NCI-H526 (cell line): ENCODE measurements at regions not wholly inside any gene's neighbourhood (a gene's known extent, or its start where the extent isn't known, plus 50 kb on each side); places are given as distances from the start of the nearest gene placed in this dataset.
"Not testable (repeated sequence)": the region's sequence is repeated elsewhere in the genome, so short reads cannot be mapped to it uniquely, and the experiment has no call there.

Experiments
- DNase-seq, 2 experiments: peaks; one replicate each; lab custom pipeline; 2025; lab: John Stamatoyannopoulos, UW

DNA sequence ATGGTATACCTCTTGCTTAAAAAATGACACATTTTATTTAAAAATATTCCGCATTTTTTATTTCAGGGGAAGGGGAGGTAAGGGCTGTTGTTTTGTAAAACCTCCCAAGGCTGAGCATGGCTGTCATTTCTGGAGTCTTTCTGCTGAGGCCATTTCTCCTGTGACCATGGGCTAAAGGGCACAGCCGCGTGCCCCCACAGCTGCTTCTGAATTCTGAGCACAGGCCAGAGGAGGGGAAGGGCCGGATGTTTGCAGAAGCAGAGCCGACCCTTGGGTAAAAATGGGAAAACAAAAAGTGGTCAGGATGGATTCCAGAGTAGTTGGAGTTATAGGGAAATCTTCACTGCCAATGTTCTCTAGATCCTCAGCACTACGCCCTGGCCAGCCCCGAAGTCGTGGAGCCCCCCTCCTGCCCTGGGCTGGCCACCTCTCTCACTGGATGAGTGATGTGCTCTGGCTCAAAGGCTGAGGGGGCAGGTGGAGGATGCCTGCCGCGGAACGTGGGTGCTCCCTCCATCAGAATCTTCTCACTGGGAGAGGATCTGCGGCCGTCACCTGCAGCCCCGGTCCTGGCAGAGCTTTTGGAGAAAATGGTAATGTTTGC, 131.3 kb upstream of the ZEB1 start:
- DNase-seq: no peak

DNA sequence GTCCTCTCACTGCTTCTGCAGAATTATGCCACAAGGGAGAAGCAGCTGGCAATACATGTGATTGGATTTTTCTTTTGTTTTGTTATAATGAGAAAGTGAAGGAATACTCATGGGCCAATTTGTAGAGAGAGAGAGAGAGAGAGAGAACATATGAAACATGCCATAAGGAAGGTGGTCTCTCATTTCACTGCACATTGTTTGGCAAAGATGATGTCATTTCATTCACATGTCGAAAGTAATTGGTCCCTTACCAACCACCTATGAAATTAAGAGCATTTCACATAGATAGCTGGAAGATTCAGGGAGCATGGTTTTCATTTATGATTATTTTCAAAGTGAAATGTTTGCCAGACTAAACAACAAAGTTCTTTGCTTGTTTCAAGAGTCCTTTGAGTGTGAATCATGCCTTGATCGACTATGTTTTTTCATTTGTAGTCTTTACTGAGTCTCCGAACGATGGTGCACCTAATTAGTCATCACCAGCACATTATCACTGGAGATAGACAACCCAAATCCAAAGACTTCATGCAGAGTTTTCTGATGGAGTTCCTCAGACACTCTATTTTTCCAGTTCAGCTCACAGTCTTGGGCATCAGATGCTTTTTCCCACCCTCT, 130.1 kb upstream of the ZEB1 start:
- no peak for DNase-seq

DNA sequence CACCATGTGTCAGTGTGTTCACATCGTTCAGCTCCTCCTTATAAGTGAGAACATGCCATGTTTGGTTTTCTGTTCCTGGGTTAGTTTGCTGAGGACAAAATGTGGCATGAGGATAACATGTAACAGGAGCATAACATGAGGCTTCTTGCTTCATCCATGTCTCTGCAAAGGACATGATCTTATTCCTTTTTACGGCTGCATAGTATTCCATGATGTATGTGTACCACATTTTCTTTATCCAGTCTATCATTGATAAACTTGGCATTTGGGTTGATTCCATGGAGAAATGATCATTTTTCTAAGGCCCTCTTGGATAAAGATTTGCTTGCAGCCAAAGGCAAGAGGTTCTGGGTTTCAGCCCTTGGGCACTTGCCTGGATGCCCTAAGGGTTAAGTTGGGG, 128.5 kb upstream of the ZEB1 start:
- DNase-seq: no peak

DNA sequence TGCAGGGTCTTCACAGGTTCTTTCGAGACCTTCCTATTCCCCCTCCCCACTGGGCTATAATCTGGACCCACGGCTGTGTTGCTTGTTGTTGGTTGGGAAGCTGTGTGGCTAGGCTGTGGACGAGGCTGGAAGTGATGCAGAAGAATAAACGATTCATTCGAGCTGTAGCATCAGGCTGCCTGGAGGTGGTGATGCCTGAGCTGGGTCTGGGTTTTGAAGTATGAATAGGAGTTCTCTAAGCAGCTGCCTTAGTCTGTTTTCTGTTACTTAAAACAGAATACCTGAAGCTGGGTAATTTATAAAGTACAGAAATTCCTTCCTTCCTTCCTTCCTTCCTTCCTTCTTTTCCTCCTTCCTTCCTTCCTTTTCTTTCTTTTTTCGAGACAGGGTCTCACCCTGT, 126.5 kb upstream of the ZEB1 start:
- no peak for DNase-seq

DNA sequence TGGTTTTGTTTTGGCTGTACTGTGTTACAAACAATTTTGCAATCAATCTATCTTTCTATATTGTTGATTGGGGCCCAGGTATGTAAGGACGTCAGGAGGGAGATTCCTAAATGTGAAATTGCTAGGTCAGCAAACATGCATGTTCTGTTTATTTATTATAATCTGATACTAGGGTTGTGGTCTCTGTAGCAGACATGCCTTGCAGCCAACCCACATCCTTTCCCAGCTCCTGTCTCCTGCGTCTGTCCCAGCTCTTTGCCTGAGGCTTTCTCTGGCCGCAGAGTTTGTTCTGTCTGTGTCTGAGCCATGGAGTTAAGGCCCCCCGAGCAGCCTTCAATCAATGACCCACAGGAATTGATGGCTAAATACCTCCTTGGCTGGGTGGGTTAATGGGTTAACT, 124.0 kb upstream of the ZEB1 start:
- no peak for DNase-seq

DNA sequence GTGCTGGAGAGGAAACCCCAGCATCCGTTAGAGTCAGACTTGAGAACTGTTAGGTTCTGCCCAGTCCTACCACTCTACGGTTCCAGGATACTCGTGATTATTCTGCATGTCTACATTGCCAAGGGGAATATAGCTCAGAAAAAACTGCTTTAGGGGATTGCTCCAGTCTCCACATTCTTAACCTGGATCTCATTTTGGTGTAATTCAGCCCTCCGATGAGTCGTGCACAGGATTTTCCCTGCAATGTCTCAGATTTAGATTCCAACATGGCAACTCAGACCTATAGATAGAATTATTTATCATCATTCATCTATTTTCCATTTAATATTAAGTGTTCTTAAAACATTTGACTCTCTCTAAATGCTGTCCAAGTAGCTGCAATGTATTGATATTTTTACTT, 121.1 kb upstream of the ZEB1 start:
- DNase-seq: no peak

DNA sequence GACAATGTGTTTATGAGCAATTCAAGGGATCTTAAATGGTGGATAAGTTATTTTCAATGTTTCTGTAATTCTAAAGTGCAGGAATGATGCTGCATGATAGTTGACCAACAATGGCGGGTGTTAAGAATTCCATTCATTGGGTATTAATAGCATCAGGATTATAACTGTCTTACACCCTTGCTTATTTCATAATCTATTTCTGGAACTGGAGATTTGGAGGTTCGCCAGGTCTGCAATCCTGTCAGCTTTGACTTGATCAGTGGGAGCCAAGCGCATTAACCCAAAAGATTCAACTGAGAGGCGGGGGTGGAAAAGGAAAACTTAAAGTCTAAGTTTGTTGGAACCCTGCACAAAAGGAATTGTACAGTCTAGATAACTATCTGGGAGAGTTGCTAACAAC, 114.9 kb upstream of the ZEB1 start:
- no peak for DNase-seq

DNA sequence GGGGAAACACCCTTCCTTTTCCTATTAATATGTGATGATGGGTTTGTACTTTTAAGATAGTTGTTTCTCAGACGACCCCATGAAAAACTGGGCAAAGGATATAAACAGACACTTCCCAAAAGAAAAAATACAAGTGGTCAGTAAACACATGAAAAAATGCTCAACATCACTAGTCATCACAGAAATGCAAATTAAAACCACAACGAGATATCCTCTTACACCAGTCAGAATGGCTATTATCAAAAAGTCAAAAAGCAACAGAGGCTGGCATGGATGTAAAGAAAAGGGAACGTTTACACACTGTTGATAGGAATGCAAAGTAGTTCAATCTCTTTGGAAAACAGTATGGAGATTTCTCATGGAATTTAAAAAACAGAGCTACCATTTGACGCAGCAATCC, 111.4 kb upstream of the ZEB1 start:
- DNase-seq: peak; percentile 46 to 49

DNA sequence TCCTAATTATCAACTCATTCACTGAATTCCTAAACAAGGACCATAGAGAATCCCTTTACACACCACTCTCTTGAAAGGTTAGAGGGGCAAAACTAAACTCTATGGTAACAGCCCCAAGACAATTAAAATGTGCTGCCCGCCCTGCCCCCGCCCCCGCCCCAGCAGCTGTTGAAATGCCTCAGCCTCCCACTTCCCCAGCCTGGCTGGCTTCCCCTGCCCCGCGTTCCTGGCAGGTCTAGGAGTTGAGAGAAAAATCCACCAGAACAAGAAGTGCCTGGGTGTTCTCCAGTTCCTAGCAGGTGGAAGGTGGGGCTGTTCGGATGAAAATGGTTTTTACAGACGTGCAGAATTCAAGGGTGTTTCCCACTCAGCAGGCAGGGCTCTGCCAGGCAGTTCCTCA, 109.5 kb upstream of the ZEB1 start:
- DNase-seq: no peak

DNA sequence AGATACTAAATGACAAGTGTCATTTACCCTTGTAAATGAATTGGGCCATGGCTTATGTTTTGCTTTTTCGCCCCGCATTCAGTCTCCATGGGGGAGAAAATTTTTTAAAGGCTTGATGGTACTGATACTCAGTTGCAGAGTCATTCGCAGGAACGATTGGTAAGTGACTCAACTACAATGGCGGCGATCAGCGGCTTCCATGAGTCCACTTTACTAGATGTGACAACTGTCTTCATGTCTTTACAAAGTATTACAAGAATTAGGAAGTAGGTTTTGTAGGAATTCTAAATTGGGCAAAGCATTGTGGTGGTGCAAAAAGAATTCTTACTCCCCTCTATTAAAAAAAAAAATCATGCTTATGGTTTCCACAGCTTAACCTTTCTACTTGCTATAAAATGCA, 108.8 kb upstream of the ZEB1 start:
- no peak for DNase-seq

DNA sequence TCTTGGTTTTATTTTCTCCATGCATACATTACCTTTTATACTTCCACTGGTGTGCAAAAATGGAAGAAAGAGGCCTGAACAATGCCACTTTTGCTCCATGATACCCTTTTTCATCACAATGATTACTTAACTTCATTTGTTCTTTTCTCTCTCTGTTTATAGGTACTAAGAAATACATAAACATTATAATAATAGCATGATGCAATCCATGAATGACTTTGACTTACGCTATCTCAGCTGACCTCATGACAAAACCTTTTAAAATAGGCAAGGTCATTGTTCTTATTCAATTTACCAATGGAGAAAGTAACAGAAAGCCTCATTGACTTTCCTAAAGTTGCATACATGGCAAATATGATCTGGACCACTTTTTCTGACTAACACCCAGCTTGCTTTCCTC, 105.1 kb upstream of the ZEB1 start:
- no peak for DNase-seq

DNA sequence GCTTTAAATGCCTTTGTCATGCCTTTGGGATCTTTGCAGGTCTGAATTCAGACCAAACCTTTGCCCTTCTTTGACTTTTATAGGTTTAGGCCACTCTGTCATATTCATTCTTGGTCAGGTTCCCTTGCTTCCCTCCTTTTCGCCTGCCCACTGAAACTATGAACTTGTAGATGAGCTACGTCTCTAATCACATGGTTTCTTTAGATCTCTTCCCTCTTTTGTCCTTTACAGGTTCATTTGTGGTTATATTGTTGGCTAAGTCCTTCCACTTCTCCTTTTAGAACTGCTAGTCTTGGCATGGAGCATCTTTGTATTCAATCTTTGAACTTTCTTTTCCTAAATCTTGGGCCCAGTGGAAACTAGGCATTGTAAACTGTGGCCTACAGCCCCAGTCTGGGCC, 104.0 kb upstream of the ZEB1 start:
- no peak for DNase-seq

DNA sequence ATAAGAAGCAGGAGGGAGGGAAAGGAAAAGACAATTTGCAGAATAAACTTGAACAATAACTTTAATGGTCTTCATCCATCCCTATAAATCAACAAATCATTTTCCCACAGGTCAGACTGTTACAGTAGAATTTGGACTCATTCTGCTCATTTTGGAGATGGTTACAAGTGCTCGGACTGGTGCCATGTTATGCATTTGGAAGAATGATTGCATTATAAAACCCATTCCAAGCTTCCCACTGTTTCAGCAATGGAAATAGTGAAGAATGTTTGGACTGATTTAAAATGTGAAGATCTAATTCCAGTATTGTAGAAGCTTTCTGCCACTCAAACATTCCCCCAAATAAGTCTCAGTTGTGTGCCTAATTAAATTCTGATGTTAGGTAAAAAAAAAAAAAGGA, 99.7 kb upstream of the ZEB1 start:
- no peak for DNase-seq

DNA sequence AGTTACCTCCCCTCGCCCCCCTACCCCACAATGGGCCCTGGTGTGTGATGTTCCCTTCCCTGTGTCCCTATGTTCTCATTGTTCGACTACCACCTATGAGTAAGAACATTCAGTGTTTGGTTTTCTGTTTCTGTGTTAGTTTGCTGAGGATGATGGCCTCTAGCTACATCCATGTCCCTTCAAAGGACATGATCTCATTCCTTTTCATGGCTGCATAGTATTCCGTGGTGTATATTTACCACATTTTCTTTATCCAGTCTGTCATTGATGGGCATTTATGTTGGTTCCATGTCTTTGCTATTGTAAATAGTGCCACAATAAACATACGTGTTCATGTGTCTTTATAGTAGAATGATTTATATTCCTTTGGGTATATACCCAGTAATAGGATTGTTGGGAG, 90.2 kb upstream of the ZEB1 start:
- DNase-seq: not testable (repeated sequence)

DNA sequence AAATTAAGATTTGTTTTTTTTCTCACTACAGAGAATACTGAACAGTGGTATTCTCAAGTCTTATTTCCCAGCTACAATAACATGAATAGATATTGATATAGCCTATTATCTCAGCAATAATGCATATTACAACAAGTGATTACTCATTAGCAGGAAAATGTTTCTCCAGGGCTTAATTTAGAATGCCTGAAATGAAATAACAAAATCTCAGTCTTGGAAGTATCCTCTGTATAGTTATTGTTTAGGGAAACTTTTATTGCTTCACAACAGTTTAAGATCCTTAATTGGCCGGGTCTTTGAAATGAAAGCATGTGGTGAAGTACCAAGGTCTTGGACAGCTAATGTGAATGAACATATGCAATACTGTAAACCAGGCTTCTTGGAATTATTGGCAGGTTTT, 79.1 kb upstream of the ZEB1 start:
- no peak for DNase-seq

DNA sequence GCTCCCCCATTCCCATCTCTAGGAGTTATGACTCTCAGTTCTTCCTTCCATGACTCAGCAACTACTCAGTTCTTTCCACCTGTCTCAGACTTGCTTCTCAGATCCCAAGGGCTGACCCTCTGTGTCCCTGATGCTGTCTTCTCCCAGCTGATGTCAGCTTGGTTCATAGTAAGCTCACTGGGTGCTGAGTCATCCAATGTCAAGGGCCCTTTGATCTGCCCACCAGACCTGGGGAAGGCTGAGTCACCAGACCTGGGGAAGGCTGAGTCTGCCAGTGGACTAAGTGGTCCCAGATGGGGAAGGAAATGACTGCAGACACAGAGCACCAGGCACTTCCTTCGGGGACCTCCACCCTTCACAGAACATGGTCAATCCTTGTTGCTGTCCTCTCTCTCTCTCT, 76.1 kb upstream of the ZEB1 start:
- DNase-seq: no peak

DNA sequence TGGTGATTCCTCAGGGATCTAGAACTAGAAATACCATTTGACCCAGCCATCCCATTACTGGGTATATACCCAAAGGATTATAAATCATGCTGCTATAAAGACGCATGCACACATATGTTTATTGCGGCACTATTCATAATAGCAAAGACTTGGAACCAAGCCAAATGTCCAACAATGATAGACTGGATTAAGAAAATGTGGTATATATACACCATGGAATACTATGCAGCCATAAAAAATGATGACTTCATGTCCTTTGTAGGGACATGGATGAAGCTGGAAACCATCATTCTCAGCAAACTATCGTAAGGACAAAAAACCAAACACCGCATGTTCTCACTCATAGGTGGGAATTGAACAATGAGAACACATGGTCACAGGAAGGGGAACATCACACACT, 67.9 kb upstream of the ZEB1 start:
- not testable (repeated sequence) for DNase-seq

DNA sequence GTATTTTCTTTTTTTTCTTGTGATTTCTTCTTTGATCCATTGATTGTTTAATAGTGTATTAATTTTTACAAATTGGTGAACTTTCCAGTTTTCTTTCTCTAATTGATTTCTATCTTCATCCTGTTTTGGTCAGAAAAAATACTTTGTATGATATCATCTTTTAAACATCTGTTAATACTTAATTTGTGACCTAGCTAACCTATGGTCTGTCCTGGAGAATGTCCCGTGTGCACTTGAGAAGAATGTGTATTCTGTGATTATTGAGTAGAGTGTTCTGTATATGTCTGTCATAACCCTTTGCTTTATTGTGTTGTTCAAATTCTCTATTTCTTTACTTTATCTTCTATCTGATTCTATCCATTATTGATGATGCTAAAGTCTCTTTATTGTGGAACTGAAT, 65.8 kb upstream of the ZEB1 start:
- no peak for DNase-seq

DNA sequence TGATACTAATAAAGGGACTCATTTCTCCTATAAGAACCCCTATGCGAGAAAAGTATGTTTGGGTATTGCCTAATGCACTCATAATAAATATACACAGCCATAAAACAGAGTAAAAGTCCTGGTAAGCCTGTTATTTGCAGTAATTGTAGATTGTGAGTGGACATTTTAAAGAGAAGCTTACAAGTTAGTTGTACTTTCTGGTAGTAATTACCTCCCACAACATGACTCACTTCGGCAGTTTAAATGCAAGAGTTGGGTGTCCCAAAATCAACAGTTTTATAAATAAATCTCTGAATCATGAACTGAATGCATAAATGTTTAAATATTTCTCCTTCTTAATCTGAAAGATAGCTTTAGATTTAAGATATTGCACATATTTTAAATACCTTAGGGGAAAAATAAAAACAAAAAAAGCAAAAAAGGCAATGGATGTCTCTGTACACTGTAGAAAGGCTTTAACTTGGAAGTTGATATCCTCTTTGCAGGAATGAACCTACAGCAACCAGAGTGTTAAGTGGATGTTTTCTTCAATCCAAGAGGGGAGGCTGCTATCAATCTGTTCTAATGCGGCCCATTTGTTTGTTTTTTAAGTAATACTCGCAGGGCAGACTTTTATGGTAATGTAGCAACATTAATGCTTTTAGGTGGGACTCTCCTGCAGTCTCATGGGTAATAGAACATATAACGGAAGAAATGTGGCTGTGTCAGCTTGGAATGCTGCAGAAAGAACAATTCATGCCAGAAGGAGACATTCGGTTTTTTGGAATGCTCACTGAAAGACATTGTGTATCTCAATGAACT, 57.3 kb upstream of the ZEB1 start:
- DNase-seq: no peak

DNA sequence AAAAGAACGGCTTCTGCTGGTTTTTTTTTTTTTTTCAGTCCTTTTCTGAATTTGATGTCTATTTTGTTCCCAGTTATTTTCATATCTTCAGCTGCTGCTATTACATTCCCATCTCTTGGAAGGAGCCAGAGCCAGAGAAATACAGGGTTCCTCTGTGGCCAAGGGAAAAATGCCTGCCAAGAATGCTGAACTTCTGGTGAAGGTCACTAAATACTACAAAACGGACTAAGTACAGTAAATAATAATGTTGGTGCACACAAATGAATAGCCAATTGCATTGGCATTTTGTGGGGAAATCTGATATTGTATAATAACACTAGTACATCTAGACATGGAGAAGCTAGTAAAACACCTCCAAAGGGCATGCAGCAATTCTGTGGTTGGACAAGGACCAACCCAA, 56.3 kb upstream of the ZEB1 start:
- no peak for DNase-seq

DNA sequence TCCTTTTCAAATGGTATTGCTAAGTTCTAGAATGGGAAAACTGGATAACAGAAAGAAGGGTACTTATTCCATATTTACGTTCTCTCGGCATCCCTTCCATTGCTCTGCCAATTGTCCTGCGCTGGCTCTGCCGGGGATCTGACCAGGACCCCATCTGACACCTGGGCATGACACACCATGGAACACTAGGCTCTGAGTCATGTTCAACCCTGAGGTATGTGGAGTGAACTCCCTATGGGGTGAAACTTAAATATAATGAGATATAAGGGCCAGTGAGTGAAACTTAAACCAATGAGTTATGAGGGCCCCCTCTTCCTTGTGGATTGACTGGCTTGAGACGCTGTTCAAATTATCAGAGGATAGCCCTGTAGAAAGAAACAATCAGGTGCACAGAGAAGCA, 55.1 kb upstream of the ZEB1 start:
- DNase-seq: no peak

DNA sequence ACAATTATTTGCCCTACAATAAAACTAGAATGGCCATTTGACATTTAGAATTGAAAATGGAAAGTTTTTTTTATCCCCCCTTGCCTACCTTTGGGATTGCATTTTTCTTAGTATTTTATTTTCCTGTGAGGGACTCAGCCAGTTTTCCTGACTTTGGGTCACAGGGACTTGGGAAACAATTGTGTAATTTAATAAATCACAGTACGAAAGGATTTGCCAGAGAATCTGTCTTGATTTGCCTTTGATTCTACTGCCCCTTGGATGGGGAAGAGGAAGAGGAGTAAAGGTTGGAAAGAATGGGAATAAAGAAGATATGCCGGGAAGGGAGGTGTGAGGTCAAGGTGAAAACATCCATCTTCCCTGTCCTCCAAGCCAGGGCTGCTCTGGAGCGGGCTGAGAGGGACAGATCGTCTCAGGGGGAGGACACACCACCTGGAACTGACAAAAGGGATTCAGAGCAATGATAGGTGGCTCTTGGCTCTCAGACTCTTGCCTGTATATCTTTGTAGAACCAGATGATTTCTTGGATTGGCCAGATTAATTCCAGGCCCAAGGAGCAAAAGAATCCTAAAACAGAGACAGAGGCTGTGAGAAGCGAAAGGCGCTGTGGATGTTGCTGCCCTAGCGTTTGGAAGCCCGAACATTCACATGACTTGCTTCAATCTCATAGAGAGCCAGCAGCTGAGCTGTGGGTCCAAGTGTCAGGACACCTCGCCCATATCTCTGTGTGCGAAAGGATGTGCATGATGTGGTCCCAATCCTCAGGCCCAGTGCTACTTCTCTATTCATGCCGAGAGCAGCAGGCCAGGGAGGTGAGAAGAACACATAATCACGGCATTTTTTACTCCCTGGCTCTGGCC, 50.3 kb upstream of the ZEB1 start:
- DNase-seq: no peak
